Nephron progenitor cell (in vitro differentiated cells): ENCODE measurements at regions not wholly inside any gene's neighbourhood (a gene's known extent, or its start where the extent isn't known, plus 50 kb on each side); places are given as distances from the start of the nearest gene placed in this dataset.

ENCODE experiments used
- DNase-seq: peaks from one replicate; pipeline ENCODE4 v3.0.0; 2021
- H3K27ac Mint-ChIP-seq: 2 replicates; pipeline ENCODE4 v1.8.0; 2021; ENCODE audit warnings: mild to moderate bottlenecking, moderate library complexity, mixed read lengths
- H3K27me3 Mint-ChIP-seq: 2 replicates; pipeline ENCODE4 v1.8.0; 2021; ENCODE audit warnings: mild to moderate bottlenecking, low read depth, mixed read lengths; ENCODE audit not compliant: poor library complexity
- H3K36me3 Mint-ChIP-seq: 2 replicates; pipeline ENCODE4 v1.8.0; 2021; ENCODE audit warnings: low read depth, mixed read lengths
- H3K4me1 Mint-ChIP-seq: 2 replicates; pipeline ENCODE4 v1.8.0; 2021; ENCODE audit warnings: mixed read lengths
- H3K4me3 Mint-ChIP-seq: 2 replicates; pipeline ENCODE4 v1.8.0; 2021; ENCODE audit warnings: mild to moderate bottlenecking, moderate library complexity, mixed read lengths
- H3K9me3 Mint-ChIP-seq: 2 replicates; pipeline ENCODE4 v1.8.0; 2021; ENCODE audit warnings: mild to moderate bottlenecking, moderate library complexity, mixed read lengths
- TF ChIP-seq, protein P1 (sequence below): fragments of 200-600 bp; sonication (generic); IDR thresholded peaks from 2 replicates; pipeline ENCODE4 v1.5.0; 2021; ENCODE audit warnings: antibody characterized with exemption

DNA sequence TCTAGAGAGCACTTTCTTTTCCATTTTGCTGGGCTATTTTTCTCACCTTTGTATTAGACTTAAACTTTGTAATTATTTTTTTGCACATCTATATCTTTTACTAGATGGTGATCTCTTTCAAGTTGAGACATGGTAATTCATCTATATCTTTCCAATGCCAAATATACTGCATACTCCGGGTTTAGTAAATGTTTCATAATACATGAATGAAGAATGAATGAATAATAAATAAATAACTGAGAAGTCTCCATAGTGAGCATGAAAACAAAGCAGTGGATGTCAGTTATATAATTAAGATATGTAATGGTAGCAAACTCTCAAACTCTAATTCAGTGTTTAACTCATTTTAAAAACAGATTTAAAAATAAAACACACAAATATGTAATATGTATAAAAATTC is 342.5 kb upstream of the KITLG start:
- no peak for DNase-seq
- no peaks in the 10 kb centered on the region for H3K27me3 Mint-ChIP-seq

DNA sequence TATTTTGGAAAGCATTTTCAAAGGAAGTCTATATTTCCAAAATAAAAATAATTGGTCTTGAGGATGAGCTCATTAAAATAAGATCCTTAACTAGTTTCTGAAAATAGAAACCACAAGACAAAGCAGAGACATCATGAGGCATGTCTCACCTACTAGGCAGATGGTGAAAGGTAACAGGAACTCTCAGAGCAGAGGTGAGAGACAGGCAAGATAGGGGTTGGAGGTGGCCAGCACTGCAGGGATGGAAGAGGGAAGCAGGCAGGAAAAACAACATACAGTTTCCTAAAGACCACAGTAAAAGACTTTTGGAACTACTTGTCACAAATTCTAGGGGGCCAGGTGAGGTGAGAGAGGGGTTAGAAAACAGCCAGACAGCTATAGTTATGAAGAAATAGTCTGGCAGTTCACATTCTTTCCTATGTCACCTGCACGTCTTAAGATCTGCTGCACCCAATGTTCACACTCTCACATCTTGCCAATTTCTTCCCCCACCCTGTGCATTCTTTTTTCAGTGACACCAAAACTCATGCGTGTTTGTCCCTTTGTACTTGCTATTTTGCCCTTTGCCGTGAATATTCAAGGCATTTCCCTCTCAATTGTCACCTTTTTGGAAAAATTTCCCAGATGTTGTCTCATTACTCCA is 341.7 kb upstream of the KITLG start:
- H3K4me1 Mint-ChIP-seq, result no peaks in the 10 kb centered on the region
- no peaks in the 10 kb centered on the region for H3K9me3 Mint-ChIP-seq
- DNase-seq, result no peak
- TF ChIP-seq, protein P1, sequence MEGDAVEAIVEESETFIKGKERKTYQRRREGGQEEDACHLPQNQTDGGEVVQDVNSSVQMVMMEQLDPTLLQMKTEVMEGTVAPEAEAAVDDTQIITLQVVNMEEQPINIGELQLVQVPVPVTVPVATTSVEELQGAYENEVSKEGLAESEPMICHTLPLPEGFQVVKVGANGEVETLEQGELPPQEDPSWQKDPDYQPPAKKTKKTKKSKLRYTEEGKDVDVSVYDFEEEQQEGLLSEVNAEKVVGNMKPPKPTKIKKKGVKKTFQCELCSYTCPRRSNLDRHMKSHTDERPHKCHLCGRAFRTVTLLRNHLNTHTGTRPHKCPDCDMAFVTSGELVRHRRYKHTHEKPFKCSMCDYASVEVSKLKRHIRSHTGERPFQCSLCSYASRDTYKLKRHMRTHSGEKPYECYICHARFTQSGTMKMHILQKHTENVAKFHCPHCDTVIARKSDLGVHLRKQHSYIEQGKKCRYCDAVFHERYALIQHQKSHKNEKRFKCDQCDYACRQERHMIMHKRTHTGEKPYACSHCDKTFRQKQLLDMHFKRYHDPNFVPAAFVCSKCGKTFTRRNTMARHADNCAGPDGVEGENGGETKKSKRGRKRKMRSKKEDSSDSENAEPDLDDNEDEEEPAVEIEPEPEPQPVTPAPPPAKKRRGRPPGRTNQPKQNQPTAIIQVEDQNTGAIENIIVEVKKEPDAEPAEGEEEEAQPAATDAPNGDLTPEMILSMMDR, result no peak
- no peak overlapping the region for H3K4me3 Mint-ChIP-seq
- H3K36me3 Mint-ChIP-seq, result no peaks in the 10 kb centered on the region
- H3K27ac Mint-ChIP-seq, result peak overlapping the region; percentile 60
- no peaks in the 10 kb centered on the region for H3K27me3 Mint-ChIP-seq

More for the DNA sequence above, 342.5 kb upstream of the KITLG start:
- no peak overlapping the region for H3K4me3 Mint-ChIP-seq
- no peaks in the 10 kb centered on the region for H3K36me3 Mint-ChIP-seq
- no peak overlapping the region for H3K27ac Mint-ChIP-seq
- H3K9me3 Mint-ChIP-seq, result no peaks in the 10 kb centered on the region
- H3K4me1 Mint-ChIP-seq, result no peaks in the 10 kb centered on the region
- TF ChIP-seq, protein P1, result no peak

- H3K27me3 Mint-ChIP-seq, result no peaks in the 10 kb centered on the region
Observed at GRCh38 chr12:88921434-88921833, 341.2 kb upstream of the KITLG start.

GRCh38 chr12:88918161-88918560 is 337.9 kb upstream of the KITLG start:
- Mint-ChIP-seq H3K9me3 (peaks cover 16% of the 10 kb centered on the region), H3K4me1 (no peaks in the 10 kb centered on the region), H3K27me3 (no peaks in the 10 kb centered on the region), H3K4me3 (no peak overlapping the region), H3K27ac (no peak overlapping the region), H3K36me3 (peaks cover 5% of the 10 kb centered on the region)
- no peak for DNase-seq
- TF ChIP-seq, protein P1, result no peak

More at GRCh38 chr12:88921434-88921833, 341.2 kb upstream of the KITLG start:
- TF ChIP-seq, protein P1, result no peak
- H3K9me3 Mint-ChIP-seq, result no peaks in the 10 kb centered on the region
- no peak overlapping the region for H3K4me3 Mint-ChIP-seq
- no peak for DNase-seq
- no peaks in the 10 kb centered on the region for H3K4me1 Mint-ChIP-seq
- no peaks in the 10 kb centered on the region for H3K36me3 Mint-ChIP-seq
- peak overlapping the region; percentile 5 for H3K27ac Mint-ChIP-seq

DNA sequence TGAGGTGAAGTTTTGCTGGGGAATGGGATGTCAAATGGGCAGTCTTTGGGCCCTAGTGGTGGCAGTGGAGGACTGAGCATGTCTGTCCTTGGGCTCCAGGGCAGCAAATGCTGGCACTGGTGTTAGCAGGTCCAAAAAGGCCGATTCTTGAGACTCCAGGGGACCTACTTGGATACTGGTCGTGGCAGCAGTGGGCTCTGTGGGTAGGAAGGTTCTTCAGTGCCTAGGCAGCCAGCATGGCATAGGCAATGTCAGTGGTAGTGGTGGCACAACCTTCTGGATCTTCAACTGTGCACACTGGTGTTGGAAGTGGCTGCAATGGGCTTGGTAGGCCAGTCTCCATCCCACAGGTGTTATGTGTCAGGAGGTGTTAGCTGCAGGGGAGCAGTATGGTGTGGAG is 334.7 kb upstream of the KITLG start:
- H3K27me3 Mint-ChIP-seq, result peaks cover 5% of the 10 kb centered on the region
- no peak for DNase-seq
- no peak overlapping the region for H3K4me3 Mint-ChIP-seq
- H3K4me1 Mint-ChIP-seq, result no peaks in the 10 kb centered on the region
- peaks cover 5% of the 10 kb centered on the region for H3K36me3 Mint-ChIP-seq
- no peak overlapping the region for H3K27ac Mint-ChIP-seq
- TF ChIP-seq, protein P1, result no peak
- H3K9me3 Mint-ChIP-seq, result peaks cover 35% of the 10 kb centered on the region

GRCh38 chr12:88909510-88909909 is 329.2 kb upstream of the KITLG start:
- no peaks in the 10 kb centered on the region for H3K4me1 Mint-ChIP-seq
- H3K27me3 Mint-ChIP-seq, result peaks cover 10% of the 10 kb centered on the region
- H3K27ac Mint-ChIP-seq, result no peak overlapping the region
- no peak for DNase-seq
- H3K9me3 Mint-ChIP-seq, result peaks cover 32% of the 10 kb centered on the region
- H3K36me3 Mint-ChIP-seq, result peaks cover 1% of the 10 kb centered on the region
- TF ChIP-seq, protein P1, result no peak
- H3K4me3 Mint-ChIP-seq, result no peak overlapping the region
